ENCODE measurements at regions not wholly inside any gene's neighbourhood (a gene's known extent, or its start where the extent isn't known, plus 50 kb on each side); places are given as distances from the start of the nearest gene placed in this dataset.

- TF ChIP-seq POLR2AphosphoS5 (IDR thresholded peaks at IDR 0.05; ENCODE audit: low read depth, low read length) = no peak
- no peak for TF ChIP-seq TAF1 (IDR thresholded peaks at IDR 0.05; ENCODE audit: low read depth, low read length)
- no peak for TF ChIP-seq POLR2A (IDR thresholded peaks at IDR 0.05; ENCODE audit: low read depth, low read length)
- TF ChIP-seq SPI1 (IDR thresholded peaks at IDR 0.05; ENCODE audit: low read depth, low read length) = no peak
- TF ChIP-seq POU2F2 (IDR thresholded peaks at IDR 0.05; ENCODE audit: low read depth, low read length) = no peak
- no peak for TF ChIP-seq PAX5 (IDR thresholded peaks at IDR 0.05; ENCODE audit: insufficient read depth, low read length, severe bottlenecking)
These were observed 53.0 kb upstream of the TPM1 start for GRCh38 chr15:62989366-62990055.
